ENCODE measurements at regions not wholly inside any gene's neighbourhood (a gene's known extent, or its start where the extent isn't known, plus 50 kb on each side); places are given as distances from the start of the nearest gene placed in this dataset.

DNA sequence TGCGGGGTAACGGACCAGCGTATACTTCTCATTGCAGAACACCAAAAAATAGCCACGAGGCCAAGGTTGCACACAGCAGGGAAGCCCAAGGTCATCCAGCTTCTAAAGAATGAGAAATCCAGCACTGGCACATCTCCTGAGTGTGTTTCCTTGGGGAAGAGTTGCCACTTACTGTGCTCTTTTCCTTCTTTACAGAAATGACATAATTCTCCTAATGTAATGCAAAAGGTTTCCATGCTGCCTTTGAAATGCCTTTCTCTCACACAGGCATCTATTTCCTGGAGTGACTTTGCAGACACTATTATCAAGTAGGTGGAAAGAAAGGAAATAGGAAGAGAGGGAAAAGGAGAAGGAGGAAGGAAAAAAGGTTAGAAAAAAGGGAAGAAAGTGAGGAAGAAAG lies 862.1 kb upstream of the CELF4 start:
- no peak for DNase-seq (ENCODE audit: low spot score)
- no peak for TF ChIP-seq CTCF (IDR thresholded peaks at IDR 0.05; ENCODE audit: extremely low read depth, insufficient read depth, missing control alignments)
- in situ Hi-C loops (cut with MboI; ENCODE audit: low pct_unique_long_range_greater_than_20kb, low sequenced_read_pairs, unreplicated experiment) = no loop called here

GRCh38 chr18:38427234-38427633 lies 861.6 kb upstream of the CELF4 start:
- DNase-seq (ENCODE audit: low spot score) = no peak
- TF ChIP-seq CTCF (IDR thresholded peaks at IDR 0.05; ENCODE audit: extremely low read depth, insufficient read depth, missing control alignments) = no peak
- in situ Hi-C loops (cut with MboI; ENCODE audit: low pct_unique_long_range_greater_than_20kb, low sequenced_read_pairs, unreplicated experiment) = no loop called here

DNA sequence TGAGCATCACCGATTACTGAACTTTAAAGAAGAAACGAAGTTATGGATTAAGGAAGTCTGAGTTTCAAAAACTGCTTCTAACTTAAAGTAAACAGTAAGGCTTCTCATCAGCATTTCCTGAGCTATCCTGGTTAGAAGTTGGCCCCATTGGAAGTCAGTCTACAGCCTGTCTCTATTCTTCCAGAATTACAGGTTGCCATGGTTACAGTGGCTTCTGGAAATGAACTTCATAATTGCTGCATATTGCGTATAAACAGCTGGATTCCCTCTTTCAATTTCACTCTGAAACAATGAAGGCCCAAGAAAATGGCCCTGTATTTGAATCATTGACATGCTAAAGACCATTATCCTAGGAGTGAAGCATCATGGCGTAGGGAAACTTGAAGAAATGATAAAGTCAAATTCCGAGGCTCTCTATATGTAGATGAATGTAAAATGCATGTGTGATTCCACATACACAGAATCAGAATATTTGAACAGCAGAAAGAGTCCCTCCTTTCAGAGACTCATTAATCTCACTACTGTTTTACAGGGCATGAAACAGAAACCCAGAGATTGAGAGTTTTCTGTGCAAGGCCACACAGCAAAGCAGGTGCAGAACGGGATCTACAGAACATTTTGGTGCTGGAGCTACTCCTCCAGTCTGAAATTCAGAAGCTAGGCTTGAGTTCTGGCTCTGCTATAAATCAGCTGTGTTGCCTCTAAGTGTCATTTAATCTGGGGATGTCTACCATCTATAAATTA lies 856.4 kb upstream of the CELF4 start:
- TF ChIP-seq CTCF (IDR thresholded peaks at IDR 0.05; ENCODE audit: extremely low read depth, insufficient read depth, missing control alignments) = no peak
- in situ Hi-C loops (cut with MboI; ENCODE audit: low pct_unique_long_range_greater_than_20kb, low sequenced_read_pairs, unreplicated experiment) = no loop called here

GRCh38 chr18:38421021-38421420 lies 855.4 kb upstream of the CELF4 start:
- in situ Hi-C loops (cut with MboI; ENCODE audit: low pct_unique_long_range_greater_than_20kb, low sequenced_read_pairs, unreplicated experiment) = no loop called here
- no peak for DNase-seq (ENCODE audit: low spot score)
- TF ChIP-seq CTCF (IDR thresholded peaks at IDR 0.05; ENCODE audit: extremely low read depth, insufficient read depth, missing control alignments) = no peak

More for the DNA sequence above, 856.4 kb upstream of the CELF4 start:
- no peak for DNase-seq (ENCODE audit: low spot score)

DNA sequence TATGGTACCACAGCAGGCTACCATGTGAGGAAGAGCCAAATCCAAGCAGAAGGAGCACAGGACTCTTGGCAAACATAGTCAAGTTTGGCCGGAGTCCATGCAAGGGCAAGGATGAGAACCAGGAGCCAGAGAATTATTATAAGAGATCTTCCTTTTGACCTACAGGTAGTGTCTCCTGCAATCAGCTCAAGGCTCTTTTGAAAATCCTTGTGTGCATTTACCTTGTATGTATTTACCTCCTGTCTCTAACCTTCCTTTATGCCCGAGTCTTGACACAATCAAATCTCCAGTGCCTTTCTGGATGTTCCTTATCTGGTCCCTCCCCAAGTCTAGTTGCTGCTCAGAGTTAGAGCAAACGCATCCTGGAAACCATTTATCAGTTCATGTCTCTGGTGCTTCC lies 855.0 kb upstream of the CELF4 start:
- no peak for TF ChIP-seq CTCF (IDR thresholded peaks at IDR 0.05; ENCODE audit: extremely low read depth, insufficient read depth, missing control alignments)
- no peak for DNase-seq (ENCODE audit: low spot score)
- in situ Hi-C loops (cut with MboI; ENCODE audit: low pct_unique_long_range_greater_than_20kb, low sequenced_read_pairs, unreplicated experiment) = no loop called here

- DNase-seq (ENCODE audit: low spot score) = no peak
- in situ Hi-C loops (cut with MboI; ENCODE audit: low pct_unique_long_range_greater_than_20kb, low sequenced_read_pairs, unreplicated experiment) = no loop called here
- no peak for TF ChIP-seq CTCF (IDR thresholded peaks at IDR 0.05; ENCODE audit: extremely low read depth, insufficient read depth, missing control alignments)
Observed at GRCh38 chr18:38415811-38416210, 850.2 kb upstream of the CELF4 start.
